Gastroesophageal sphincter (tissue), 3 donors: ENCODE measurements at regions not wholly inside any gene's neighbourhood (a gene's known extent, or its start where the extent isn't known, plus 50 kb on each side); places are given as distances from the start of the nearest gene placed in this dataset.

ENCODE experiments used
- POLR2A ChIP-seq, 2 donors: fragments of 450-650 bp; IDR thresholded peaks; one replicate each; pipeline ENCODE4 v1.6.1; 2017; ENCODE audit warnings: antibody characterized with exemption in 2 of 2, mild to moderate bottlenecking in 2 of 2, moderate library complexity in 1 of 2
- POLR2AphosphoS5 ChIP-seq: sonication (generic); formaldehyde crosslinking; IDR thresholded peaks from one replicate; pipeline ENCODE4 v1.6.1; 2017; ENCODE audit warnings: antibody characterized with exemption
- TF ChIP-seq, protein P1 (sequence below), 4 experiments: fragments of 200-600 bp in 2 of 4; fragments of 450-650 bp in 2 of 4; sonication (generic) in 1 of 4; IDR thresholded peaks; one replicate each; pipeline ENCODE4 v1.5.1; 2017 to 2019; ENCODE audit warnings: antibody characterized with exemption in 4 of 4, mild to moderate bottlenecking in 2 of 4, moderate library complexity in 2 of 4

DNA sequence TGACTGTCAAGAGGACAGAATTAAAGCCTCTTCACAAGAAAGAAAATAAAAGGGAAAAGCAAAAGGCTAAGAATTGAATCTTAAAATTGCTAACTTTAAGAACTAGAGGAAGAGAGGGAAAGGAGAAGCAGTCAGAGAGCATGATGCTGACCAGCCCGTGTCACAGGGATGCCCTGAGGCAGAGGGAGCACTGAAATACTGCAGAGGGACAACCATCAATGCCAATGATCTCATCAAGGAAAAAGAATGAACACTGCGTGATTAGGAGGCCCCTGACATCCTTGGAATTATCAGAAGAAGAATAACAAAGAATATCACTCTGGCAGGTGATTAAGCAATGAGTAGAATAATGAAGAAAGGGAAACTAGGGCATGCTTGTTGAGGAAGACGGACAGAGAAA, 252.2 kb upstream of the GRIP1 start:
- TF ChIP-seq, protein P1, sequence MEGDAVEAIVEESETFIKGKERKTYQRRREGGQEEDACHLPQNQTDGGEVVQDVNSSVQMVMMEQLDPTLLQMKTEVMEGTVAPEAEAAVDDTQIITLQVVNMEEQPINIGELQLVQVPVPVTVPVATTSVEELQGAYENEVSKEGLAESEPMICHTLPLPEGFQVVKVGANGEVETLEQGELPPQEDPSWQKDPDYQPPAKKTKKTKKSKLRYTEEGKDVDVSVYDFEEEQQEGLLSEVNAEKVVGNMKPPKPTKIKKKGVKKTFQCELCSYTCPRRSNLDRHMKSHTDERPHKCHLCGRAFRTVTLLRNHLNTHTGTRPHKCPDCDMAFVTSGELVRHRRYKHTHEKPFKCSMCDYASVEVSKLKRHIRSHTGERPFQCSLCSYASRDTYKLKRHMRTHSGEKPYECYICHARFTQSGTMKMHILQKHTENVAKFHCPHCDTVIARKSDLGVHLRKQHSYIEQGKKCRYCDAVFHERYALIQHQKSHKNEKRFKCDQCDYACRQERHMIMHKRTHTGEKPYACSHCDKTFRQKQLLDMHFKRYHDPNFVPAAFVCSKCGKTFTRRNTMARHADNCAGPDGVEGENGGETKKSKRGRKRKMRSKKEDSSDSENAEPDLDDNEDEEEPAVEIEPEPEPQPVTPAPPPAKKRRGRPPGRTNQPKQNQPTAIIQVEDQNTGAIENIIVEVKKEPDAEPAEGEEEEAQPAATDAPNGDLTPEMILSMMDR (IDR thresholded peaks at IDR 0.05), result no peak
- TF ChIP-seq POLR2AphosphoS5 (no peak), POLR2A (IDR thresholded peaks at IDR 0.05) (no peak)
